ENCODE measurements at regions not wholly inside any gene's neighbourhood (a gene's known extent, or its start where the extent isn't known, plus 50 kb on each side); places are given as distances from the start of the nearest gene placed in this dataset.

DNA sequence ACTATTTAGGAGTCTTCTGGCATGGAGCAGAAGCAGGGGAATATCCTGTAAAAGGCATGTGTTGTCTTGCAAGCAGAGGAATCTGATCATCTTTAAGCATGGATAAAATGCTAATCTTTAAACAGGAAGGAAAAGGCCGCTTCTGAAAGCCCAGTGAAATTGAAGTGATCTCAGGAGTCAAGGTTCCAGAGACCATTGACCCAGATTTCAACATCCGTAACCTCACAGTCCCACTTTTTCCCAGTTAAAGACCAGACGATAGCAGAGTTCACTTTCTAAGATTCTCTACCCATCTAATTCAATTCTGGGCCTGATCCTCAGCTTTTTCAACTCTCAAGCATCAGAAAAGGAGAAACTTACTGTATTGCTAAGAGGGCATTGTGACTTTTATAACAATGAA lies 332.2 kb upstream of the LRP1B start:
- BruUV-seq (replicated peaks), result no TSS peak
- dilution Hi-C loops (cut with MboI; ENCODE audit: extremely low pct_ligation_motif_present, low sequenced_read_pairs) (no loop called here), intact Hi-C loops (cut with micrococcal nuclease) (no loop called here)
- Histone ChIP-seq H3K9ac (replicated peaks; ENCODE audit: extremely low read depth, insufficient read depth, low read length) (no peak overlapping the region), H3K9me3 (replicated peaks; ENCODE audit: control insufficient read depth, insufficient read depth, low read length) (no peaks in the 10 kb centered on the region), H3K79me2 (ENCODE audit: control insufficient read depth, insufficient read depth, low read length) (no peaks in the 10 kb centered on the region), H3K36me3 (ENCODE audit: control insufficient read depth in 2 of 2, extremely low read depth in 1 of 2, insufficient read depth in 2 of 2, low read length in 2 of 2) (no peaks in the 10 kb centered on the region), H3K27me3 (ENCODE audit: control insufficient read depth in 2 of 2, insufficient read depth in 2 of 2, low read length in 2 of 2) (no peaks in the 10 kb centered on the region), H3K4me3 (replicated peaks in 1 of 3; ENCODE audit: insufficient read depth in 1 of 3, low read depth in 1 of 3, low read length in 3 of 3) (no peak overlapping the region), H3K9me1 (replicated peaks; ENCODE audit: control insufficient read depth, extremely low read depth, insufficient read depth, low read length) (no peaks in the 10 kb centered on the region), H4K20me1 (replicated peaks; ENCODE audit: control insufficient read depth, extremely low read depth, insufficient read depth, low read length) (no peaks in the 10 kb centered on the region), H2AFZ (ENCODE audit: low read depth, low read length) (no peak overlapping the region), H3K27ac (ENCODE audit: insufficient read depth, low read depth, low read length) (no peak overlapping the region), H3K4me2 (ENCODE audit: insufficient read depth, low read length) (no peak overlapping the region), H3K4me1 (ENCODE audit: control insufficient read depth, extremely low read depth, insufficient read depth, low read length) (no peaks in the 10 kb centered on the region)
- DNase-seq (ENCODE audit: low read depth, low spot score) (no peak), FAIRE-seq (no peak)
- TF ChIP-seq GATA2 (IDR thresholded peaks at IDR 0.05; ENCODE audit: insufficient read depth, insufficient read length, low read depth, low read length), result no peak
- no peak for TF ChIP-seq POLR2AphosphoS5 (IDR thresholded peaks at IDR 0.05; ENCODE audit: insufficient read depth, low read depth, low read length)
- TF ChIP-seq POLR2A (IDR thresholded peaks at IDR 0.05; ENCODE audit: low read depth, low read length), result no peak
- TF ChIP-seq FOS (IDR thresholded peaks at IDR 0.05; ENCODE audit: borderline replicate concordance, insufficient read depth, low read length), result no peak
- TF ChIP-seq EZH2 (IDR thresholded peaks at IDR 0.05; ENCODE audit: borderline replicate concordance, low read depth, low read length, severe bottlenecking), result no peak
- TF ChIP-seq MAX (IDR thresholded peaks at IDR 0.05; ENCODE audit: insufficient read depth, insufficient read length), result no peak
- no peak for TF ChIP-seq JUN (IDR thresholded peaks at IDR 0.05; ENCODE audit: borderline replicate concordance, insufficient read depth, insufficient read length, low read depth)
- TF ChIP-seq MYC (IDR thresholded peaks at IDR 0.05; ENCODE audit: low read depth, low read length), result no peak
- CTCF ChIA-PET, result no interaction called here
- POLR2A ChIA-PET, result no interaction called here

GRCh38 chr2:142462306-142462705 lies 331.5 kb upstream of the LRP1B start:
- Histone ChIP-seq H3K9me3 (replicated peaks; ENCODE audit: control insufficient read depth, insufficient read depth, low read length) (no peaks in the 10 kb centered on the region), H3K9ac (replicated peaks; ENCODE audit: extremely low read depth, insufficient read depth, low read length) (no peak overlapping the region), H3K79me2 (ENCODE audit: control insufficient read depth, insufficient read depth, low read length) (no peaks in the 10 kb centered on the region), H3K4me3 (replicated peaks in 1 of 3; ENCODE audit: insufficient read depth in 1 of 3, low read depth in 1 of 3, low read length in 3 of 3) (no peak overlapping the region), H4K20me1 (replicated peaks; ENCODE audit: control insufficient read depth, extremely low read depth, insufficient read depth, low read length) (no peaks in the 10 kb centered on the region), H3K36me3 (ENCODE audit: control insufficient read depth in 2 of 2, extremely low read depth in 1 of 2, insufficient read depth in 2 of 2, low read length in 2 of 2) (no peaks in the 10 kb centered on the region), H2AFZ (ENCODE audit: low read depth, low read length) (no peak overlapping the region), H3K27ac (ENCODE audit: insufficient read depth, low read depth, low read length) (no peak overlapping the region), H3K4me1 (ENCODE audit: control insufficient read depth, extremely low read depth, insufficient read depth, low read length) (no peaks in the 10 kb centered on the region), H3K4me2 (ENCODE audit: insufficient read depth, low read length) (no peak overlapping the region), H3K27me3 (ENCODE audit: control insufficient read depth in 2 of 2, insufficient read depth in 2 of 2, low read length in 2 of 2) (no peaks in the 10 kb centered on the region), H3K9me1 (replicated peaks; ENCODE audit: control insufficient read depth, extremely low read depth, insufficient read depth, low read length) (no peaks in the 10 kb centered on the region)
- ChIA-PET CTCF (no interaction called here), POLR2A (no interaction called here)
- intact Hi-C loops (cut with micrococcal nuclease), result no loop called here
- dilution Hi-C loops (cut with MboI; ENCODE audit: extremely low pct_ligation_motif_present, low sequenced_read_pairs), result no loop called here
- no TSS peak for BruUV-seq (replicated peaks)
- TF ChIP-seq POLR2A (IDR thresholded peaks at IDR 0.05; ENCODE audit: low read depth, low read length) (no peak), FOS (IDR thresholded peaks at IDR 0.05; ENCODE audit: borderline replicate concordance, insufficient read depth, low read length) (no peak), JUN (IDR thresholded peaks at IDR 0.05; ENCODE audit: borderline replicate concordance, insufficient read depth, insufficient read length, low read depth) (no peak), GATA2 (IDR thresholded peaks at IDR 0.05; ENCODE audit: insufficient read depth, insufficient read length, low read depth, low read length) (no peak), MAX (IDR thresholded peaks at IDR 0.05; ENCODE audit: insufficient read depth, insufficient read length) (no peak), MYC (IDR thresholded peaks at IDR 0.05; ENCODE audit: low read depth, low read length) (no peak), EZH2 (IDR thresholded peaks at IDR 0.05; ENCODE audit: borderline replicate concordance, low read depth, low read length, severe bottlenecking) (no peak)
- TF ChIP-seq, protein P1, sequence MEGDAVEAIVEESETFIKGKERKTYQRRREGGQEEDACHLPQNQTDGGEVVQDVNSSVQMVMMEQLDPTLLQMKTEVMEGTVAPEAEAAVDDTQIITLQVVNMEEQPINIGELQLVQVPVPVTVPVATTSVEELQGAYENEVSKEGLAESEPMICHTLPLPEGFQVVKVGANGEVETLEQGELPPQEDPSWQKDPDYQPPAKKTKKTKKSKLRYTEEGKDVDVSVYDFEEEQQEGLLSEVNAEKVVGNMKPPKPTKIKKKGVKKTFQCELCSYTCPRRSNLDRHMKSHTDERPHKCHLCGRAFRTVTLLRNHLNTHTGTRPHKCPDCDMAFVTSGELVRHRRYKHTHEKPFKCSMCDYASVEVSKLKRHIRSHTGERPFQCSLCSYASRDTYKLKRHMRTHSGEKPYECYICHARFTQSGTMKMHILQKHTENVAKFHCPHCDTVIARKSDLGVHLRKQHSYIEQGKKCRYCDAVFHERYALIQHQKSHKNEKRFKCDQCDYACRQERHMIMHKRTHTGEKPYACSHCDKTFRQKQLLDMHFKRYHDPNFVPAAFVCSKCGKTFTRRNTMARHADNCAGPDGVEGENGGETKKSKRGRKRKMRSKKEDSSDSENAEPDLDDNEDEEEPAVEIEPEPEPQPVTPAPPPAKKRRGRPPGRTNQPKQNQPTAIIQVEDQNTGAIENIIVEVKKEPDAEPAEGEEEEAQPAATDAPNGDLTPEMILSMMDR (IDR thresholded peaks at IDR 0.05; ENCODE audit: extremely low read depth in 1 of 2, insufficient read depth in 1 of 2, low read depth in 1 of 2, low read length in 2 of 2), result no peak
- no peak for DNase-seq (ENCODE audit: low read depth, low spot score)
- no peak for FAIRE-seq

Measured in endothelial cell of umbilical vein (primary cell).